ENCODE measurements at regions not wholly inside any gene's neighbourhood (a gene's known extent, or its start where the extent isn't known, plus 50 kb on each side); places are given as distances from the start of the nearest gene placed in this dataset.

- Histone ChIP-seq H3K36me3 (ENCODE audit: insufficient read depth, low read length) (no peaks in the 10 kb centered on the region), H4K20me1 (ENCODE audit: insufficient read depth, low read length) (no peaks in the 10 kb centered on the region), H3K79me2 (ENCODE audit: insufficient read depth, low read length) (no peaks in the 10 kb centered on the region), H3K4me3 (ENCODE audit: low read depth in 1 of 2, low read length in 2 of 2) (no peak overlapping the region), H3K27me3 (ENCODE audit: insufficient read depth, low read length, poor library complexity) (no peaks in the 10 kb centered on the region), H3K4me1 (ENCODE audit: insufficient read depth, low read length) (peaks cover 29% of the 10 kb centered on the region), H3K9me3 (ENCODE audit: insufficient read depth, low read length, severe bottlenecking) (no peaks in the 10 kb centered on the region), H3K9ac (ENCODE audit: low read depth, low read length) (no peak overlapping the region), H3K27ac (ENCODE audit: low read length) (peak overlapping the region; percentile 72; the same call in 1 of the 2 replicates), H2AFZ (ENCODE audit: low read depth, low read length) (no peak overlapping the region; the same call in 1 of the 2 replicates), H3K4me2 (ENCODE audit: insufficient read depth, low read length) (no peak overlapping the region)
- TF ChIP-seq EZH2 (IDR thresholded peaks at IDR 0.05; ENCODE audit: borderline replicate concordance, low read depth, low read length, severe bottlenecking) (no peak), CTCF (IDR thresholded peaks at IDR 0.05; ENCODE audit: borderline replicate concordance, extremely low read depth, low read length, poor library complexity, severe bottlenecking) (no peak)
- no peak for DNase-seq
- ATAC-seq (ENCODE audit: insufficient read depth, low read depth), result peak; percentile 55; the same call in 1 of the 3 replicates
Measured at GRCh38 chr10:4437061-4437460, 388.9 kb upstream of the AKR1E2 start.

- DNase-seq, result no peak
- Histone ChIP-seq H3K79me2 (ENCODE audit: insufficient read depth, low read length) (no peaks in the 10 kb centered on the region), H4K20me1 (ENCODE audit: insufficient read depth, low read length) (no peaks in the 10 kb centered on the region), H3K4me2 (ENCODE audit: insufficient read depth, low read length) (no peak overlapping the region), H3K9me3 (ENCODE audit: insufficient read depth, low read length, severe bottlenecking) (no peaks in the 10 kb centered on the region), H3K9ac (ENCODE audit: low read depth, low read length) (no peak overlapping the region), H3K4me1 (ENCODE audit: insufficient read depth, low read length) (peaks cover 29% of the 10 kb centered on the region), H3K27me3 (ENCODE audit: insufficient read depth, low read length, poor library complexity) (no peaks in the 10 kb centered on the region), H3K36me3 (ENCODE audit: insufficient read depth, low read length) (no peaks in the 10 kb centered on the region), H3K27ac (ENCODE audit: low read length) (0 out of 2 replicates have a peak overlapping the region, but pooled peaks have one; percentile 7), H3K4me3 (ENCODE audit: low read depth in 1 of 2, low read length in 2 of 2) (no peak overlapping the region), H2AFZ (ENCODE audit: low read depth, low read length) (0 out of 2 replicates have a peak overlapping the region, but pooled peaks have one; percentile 13)
- ATAC-seq (ENCODE audit: insufficient read depth, low read depth), result no peak
- no peak for TF ChIP-seq EZH2 (IDR thresholded peaks at IDR 0.05; ENCODE audit: borderline replicate concordance, low read depth, low read length, severe bottlenecking)
- no peak for TF ChIP-seq CTCF (IDR thresholded peaks at IDR 0.05; ENCODE audit: borderline replicate concordance, extremely low read depth, low read length, poor library complexity, severe bottlenecking)
Measured at GRCh38 chr10:4436103-4436502, 389.9 kb upstream of the AKR1E2 start.

- Histone ChIP-seq H3K9me3 (ENCODE audit: insufficient read depth, low read length, severe bottlenecking) (no peaks in the 10 kb centered on the region), H3K27me3 (ENCODE audit: insufficient read depth, low read length, poor library complexity) (no peaks in the 10 kb centered on the region), H4K20me1 (ENCODE audit: insufficient read depth, low read length) (no peaks in the 10 kb centered on the region), H2AFZ (ENCODE audit: low read depth, low read length) (no peak overlapping the region), H3K27ac (ENCODE audit: low read length) (no peak overlapping the region), H3K9ac (ENCODE audit: low read depth, low read length) (no peak overlapping the region), H3K79me2 (ENCODE audit: insufficient read depth, low read length) (no peaks in the 10 kb centered on the region), H3K36me3 (ENCODE audit: insufficient read depth, low read length) (no peaks in the 10 kb centered on the region), H3K4me2 (ENCODE audit: insufficient read depth, low read length) (no peak overlapping the region), H3K4me3 (ENCODE audit: low read depth in 1 of 2, low read length in 2 of 2) (no peak overlapping the region), H3K4me1 (ENCODE audit: insufficient read depth, low read length) (peaks cover 29% of the 10 kb centered on the region)
- TF ChIP-seq EZH2 (IDR thresholded peaks at IDR 0.05; ENCODE audit: borderline replicate concordance, low read depth, low read length, severe bottlenecking) (no peak), CTCF (IDR thresholded peaks at IDR 0.05; ENCODE audit: borderline replicate concordance, extremely low read depth, low read length, poor library complexity, severe bottlenecking) (no peak)
- ATAC-seq (ENCODE audit: insufficient read depth, low read depth), result no peak
- DNase-seq, result no peak
Measured at GRCh38 chr10:4434516-4435071, 391.4 kb upstream of the AKR1E2 start.

All from DND-41 (cell line).